SU-DHL-6 (cell line): ENCODE measurements at regions not wholly inside any gene's neighbourhood (a gene's known extent, or its start where the extent isn't known, plus 50 kb on each side); places are given as distances from the start of the nearest gene placed in this dataset.

ENCODE experiments used
- H2AFZ ChIP-seq: fragments of 200-600 bp; sonication (generic); 2 replicates; pipeline ENCODE4 v1.6.1; 2014; ENCODE audit warnings: low read depth, mild to moderate bottlenecking, moderate library complexity, mixed read lengths, antibody characterized with exemption, low read length; ENCODE audit not compliant: severe bottlenecking
- H3F3A ChIP-seq: fragments of 200-600 bp; shearing (Covaris generic); 2 replicates; pipeline ENCODE4 v1.6.0; 2016; ENCODE audit warnings: antibody characterized with exemption, mild to moderate bottlenecking; ENCODE audit not compliant: insufficient read depth
- H3K27ac ChIP-seq: fragments of 200-600 bp; sonication (generic); 2 replicates; pipeline ENCODE4 v1.5.1; 2016; ENCODE audit warnings: low read depth, mild to moderate bottlenecking, low read length, moderate library complexity, mixed read lengths
- H3K27me3 ChIP-seq: fragments of 200-600 bp; sonication (generic), shearing (Covaris generic); 2 replicates; pipeline ENCODE4 v1.6.0; 2014; ENCODE audit warnings: mild to moderate bottlenecking, low read length
- H3K36me3 ChIP-seq: fragments of 200-600 bp; sonication (generic); 2 replicates; pipeline ENCODE4 v1.6.1; 2014; ENCODE audit warnings: mild to moderate bottlenecking, low read length, mixed read lengths
- H3K4me2 ChIP-seq: fragments of 300-600, 200-600 bp; shearing (Covaris generic), sonication (generic); 2 replicates; pipeline ENCODE4 v1.6.0; 2014; ENCODE audit warnings: low read length, low read depth, mild to moderate bottlenecking; ENCODE audit not compliant: poor library complexity, severe bottlenecking
- H3K4me3 ChIP-seq: fragments of 200-600 bp; sonication (generic); 2 replicates; pipeline ENCODE4 v1.5.1; 2014; ENCODE audit warnings: antibody characterized with exemption, low read length, mild to moderate bottlenecking, mixed read lengths; ENCODE audit not compliant: insufficient read depth, poor library complexity, severe bottlenecking
- H3K79me2 ChIP-seq: fragments of 200-600 bp; sonication (generic); 2 replicates; pipeline ENCODE4 v1.6.1; 2014; ENCODE audit warnings: mild to moderate bottlenecking, low read length, moderate library complexity; ENCODE audit not compliant: insufficient read depth
- H3K9ac ChIP-seq: fragments of 200-600 bp; sonication (generic); 2 replicates; pipeline ENCODE4 v1.7.0; 2014; ENCODE audit warnings: mild to moderate bottlenecking, low read length
- H3K9me2 ChIP-seq: fragments of 200-600 bp; sonication (generic); replicated peaks from 2 replicates; pipeline ENCODE4 v1.6.1; 2014; ENCODE audit warnings: low read length; ENCODE audit not compliant: insufficient read depth
- H3K9me3 ChIP-seq: fragments of 200-600 bp; sonication (generic); 2 replicates; pipeline ENCODE4 v1.6.1; 2014; ENCODE audit warnings: low read length, mixed read lengths; ENCODE audit not compliant: insufficient read depth
- H4K20me1 ChIP-seq: fragments of 200-600 bp; sonication (generic); 2 replicates; pipeline ENCODE4 v1.6.1; 2014; ENCODE audit warnings: low read depth, mild to moderate bottlenecking, antibody characterized with exemption, low read length, moderate library complexity, mixed read lengths
- CTCF ChIP-seq: fragments of 200-600 bp; sonication (generic); IDR thresholded peaks from one replicate; pipeline ENCODE4 v1.5.1; 2017; ENCODE audit warnings: antibody characterized with exemption, mild to moderate bottlenecking, low read length, moderate library complexity; ENCODE audit not compliant: insufficient read depth, poor library complexity, severe bottlenecking
- EZH2phosphoT487 ChIP-seq: fragments of 200-600 bp; sonication (generic), shearing (Covaris generic); conservative IDR thresholded peaks from 2 replicates; pipeline ENCODE4 v1.6.1; 2018; ENCODE audit warnings: mild to moderate bottlenecking, antibody characterized with exemption, low read length, moderate library complexity, mixed read lengths

GRCh38 chr2:172213116-172213860, 110.6 kb upstream of the DLX2 start:
- no peaks in the 10 kb centered on the region for H3K9me3 ChIP-seq
- no peaks in the 10 kb centered on the region for H3K9me2 ChIP-seq
- H4K20me1 ChIP-seq: no peaks in the 10 kb centered on the region
- no peaks in the 10 kb centered on the region for H3F3A ChIP-seq
- TF ChIP-seq EZH2phosphoT487 (no peak), CTCF (no peak)
- no peak overlapping the region for H3K4me2 ChIP-seq
- H3K27ac ChIP-seq: no peak overlapping the region
- H3K9ac ChIP-seq: no peak overlapping the region
- no peaks in the 10 kb centered on the region for H3K27me3 ChIP-seq
- H2AFZ ChIP-seq: no peak overlapping the region
- H3K4me3 ChIP-seq: no peak overlapping the region
- H3K79me2 ChIP-seq: no peaks in the 10 kb centered on the region
- no peaks in the 10 kb centered on the region for H3K36me3 ChIP-seq

GRCh38 chr2:172214252-172214651, 111.6 kb upstream of the DLX2 start:
- Histone ChIP-seq H2AFZ (no peak overlapping the region), H3K79me2 (no peaks in the 10 kb centered on the region), H3F3A (no peaks in the 10 kb centered on the region), H3K9ac (no peak overlapping the region), H3K9me2 (no peaks in the 10 kb centered on the region), H3K27me3 (no peaks in the 10 kb centered on the region), H3K4me2 (no peak overlapping the region), H4K20me1 (no peaks in the 10 kb centered on the region), H3K27ac (no peak overlapping the region), H3K4me3 (no peak overlapping the region), H3K36me3 (no peaks in the 10 kb centered on the region), H3K9me3 (no peaks in the 10 kb centered on the region)
- TF ChIP-seq CTCF: no peak
- no peak for TF ChIP-seq EZH2phosphoT487

- Histone ChIP-seq H3K27ac (no peak overlapping the region), H3K9me2 (no peaks in the 10 kb centered on the region), H3K9ac (no peak overlapping the region), H3K4me2 (no peak overlapping the region), H3K4me3 (no peak overlapping the region), H2AFZ (no peak overlapping the region), H3K9me3 (no peaks in the 10 kb centered on the region), H4K20me1 (no peaks in the 10 kb centered on the region), H3K27me3 (no peaks in the 10 kb centered on the region), H3K36me3 (no peaks in the 10 kb centered on the region), H3F3A (no peaks in the 10 kb centered on the region), H3K79me2 (no peaks in the 10 kb centered on the region)
- no peak for TF ChIP-seq EZH2phosphoT487
- TF ChIP-seq CTCF: no peak
Measured at GRCh38 chr2:172215172-172215935, 112.7 kb upstream of the DLX2 start.
